Astrocyte of the cerebellum (primary cell): ENCODE measurements at regions not wholly inside any gene's neighbourhood (a gene's known extent, or its start where the extent isn't known, plus 50 kb on each side); places are given as distances from the start of the nearest gene placed in this dataset.

Experiments
- DNase-seq: peaks from one replicate; pipeline ENCODE4 v3.0.0-alpha.2; 2011; ENCODE audit warnings: low read depth
- H3K4me3 ChIP-seq: 2 replicates; pipeline ENCODE4 v1.5.1; 2011; ENCODE audit warnings: mild to moderate bottlenecking, low read depth, low read length, moderate library complexity
- CTCF ChIP-seq: IDR thresholded peaks from 2 replicates; pipeline ENCODE4 v1.5.1; 2012; ENCODE audit warnings: low read length, low read depth, moderate library complexity, mild to moderate bottlenecking; ENCODE audit errors: missing control alignments
- in situ Hi-C: cut with HindIII; loops from 2 replicates; pipeline ENCODE4 v1.10.0; 2017; ENCODE audit warnings: low sequenced_read_pairs

GRCh38 chr10:128211064-128211504, 84.9 kb upstream of the MKI67 start:
- in situ Hi-C loops, result no loop called here

GRCh38 chr10:128211953-128212727, 85.9 kb upstream of the MKI67 start:
- peak; percentile 5 for DNase-seq
- in situ Hi-C loops, result no loop called here
- H3K4me3 ChIP-seq, result no peak overlapping the region
- peak; percentile 91 for TF ChIP-seq CTCF

More at GRCh38 chr10:128211064-128211504, 84.9 kb upstream of the MKI67 start:
- no peak for TF ChIP-seq CTCF
- DNase-seq, result no peak
- peak overlapping the region; percentile 47 for H3K4me3 ChIP-seq

GRCh38 chr10:128213156-128213555, 86.9 kb upstream of the MKI67 start:
- TF ChIP-seq CTCF, result no peak
- in situ Hi-C loops, result no loop called here
- no peak overlapping the region for H3K4me3 ChIP-seq
- no peak for DNase-seq

GRCh38 chr10:128215733-128216132, 89.5 kb upstream of the MKI67 start:
- no peak for TF ChIP-seq CTCF
- in situ Hi-C loops, result no loop called here
- no peak overlapping the region for H3K4me3 ChIP-seq
- DNase-seq, result no peak

- no peak for TF ChIP-seq CTCF
- in situ Hi-C loops, result no loop called here
- no peak for DNase-seq
Measured at GRCh38 chr10:128217136-128217535, 90.9 kb upstream of the MKI67 start.

GRCh38 chr10:128218161-128218560, 91.9 kb upstream of the MKI67 start:
- DNase-seq, result no peak
- in situ Hi-C loops, result no loop called here
- H3K4me3 ChIP-seq, result no peak overlapping the region
- no peak for TF ChIP-seq CTCF

More at GRCh38 chr10:128217136-128217535, 90.9 kb upstream of the MKI67 start:
- H3K4me3 ChIP-seq, result no peak overlapping the region
